Superior temporal gyrus (tissue), 1 donor: ENCODE measurements at regions not wholly inside any gene's neighbourhood (a gene's known extent, or its start where the extent isn't known, plus 50 kb on each side); places are given as distances from the start of the nearest gene placed in this dataset.

Experiments
- DNase-seq: peaks from one replicate; pipeline ENCODE4 v3.0.0-alpha.2; 2016; ENCODE audit errors: extremely low spot score

GRCh38 chr6:11633741-11634509 is 96.4 kb downstream of the TMEM170B start:
- DNase-seq = no peak

GRCh38 chr6:11634948-11635347 is 97.4 kb downstream of the TMEM170B start:
- no peak for DNase-seq

- no peak for DNase-seq
Measured at GRCh38 chr6:11636121-11636520, 98.6 kb downstream of the TMEM170B start.

- DNase-seq = no peak
Measured at GRCh38 chr6:11637266-11637665, 99.7 kb downstream of the TMEM170B start.

- no peak for DNase-seq
Measured at GRCh38 chr6:11639376-11640235, 102.1 kb downstream of the TMEM170B start.

- no peak for DNase-seq
Measured at GRCh38 chr6:11640486-11640885, 102.9 kb downstream of the TMEM170B start.

GRCh38 chr6:11644071-11644470 is 106.5 kb downstream of the TMEM170B start:
- no peak for DNase-seq

GRCh38 chr6:11644601-11645000 is 107.1 kb downstream of the TMEM170B start:
- DNase-seq = no peak

GRCh38 chr6:11645016-11645415 is 107.5 kb downstream of the TMEM170B start:
- no peak for DNase-seq

- no peak for DNase-seq
Measured at GRCh38 chr6:11648436-11648775, 110.9 kb downstream of the TMEM170B start.

GRCh38 chr6:11648889-11649288 is 111.3 kb downstream of the TMEM170B start:
- DNase-seq = no peak

GRCh38 chr6:11650025-11650696 is 112.6 kb downstream of the TMEM170B start:
- no peak for DNase-seq

GRCh38 chr6:11650711-11651110 is 113.2 kb downstream of the TMEM170B start:
- DNase-seq = no peak

- no peak for DNase-seq
Measured at GRCh38 chr6:11653028-11653583, 115.6 kb downstream of the TMEM170B start.

- no peak for DNase-seq
Measured at GRCh38 chr6:11654876-11655275, 117.3 kb downstream of the TMEM170B start.

GRCh38 chr6:11656491-11656890 is 118.9 kb downstream of the TMEM170B start:
- peak; percentile 35 for DNase-seq

GRCh38 chr6:11659757-11660156 is 118.8 kb downstream of the ADTRP start:
- DNase-seq = no peak

- DNase-seq = no peak
Measured at GRCh38 chr6:11662323-11662722, 116.3 kb downstream of the ADTRP start.

GRCh38 chr6:11663519-11663918 is 115.1 kb downstream of the ADTRP start:
- DNase-seq = no peak
